GM20000 (cell line): ENCODE measurements at regions not wholly inside any gene's neighbourhood (a gene's known extent, or its start where the extent isn't known, plus 50 kb on each side); places are given as distances from the start of the nearest gene placed in this dataset.

ENCODE experiments used
- DNase-seq: peaks from one replicate; pipeline ENCODE4 v3.0.0; 2012; ENCODE audit warnings: low spot score
- CTCF ChIP-seq: IDR thresholded peaks from 2 replicates; pipeline ENCODE4 v1.5.1; 2012; ENCODE audit warnings: mild to moderate bottlenecking, control low read depth; ENCODE audit errors: extremely low read depth, missing control alignments

- no peak for TF ChIP-seq CTCF
- no peak for DNase-seq
These were observed 65.7 kb upstream of the SDK1 start for GRCh38 chr7:3235322-3235721.

- TF ChIP-seq CTCF: no peak
- DNase-seq: no peak
These were observed 64.8 kb upstream of the SDK1 start for GRCh38 chr7:3236268-3236667.

GRCh38 chr7:3238525-3239210 lies 62.4 kb upstream of the SDK1 start:
- TF ChIP-seq CTCF: no peak
- DNase-seq: no peak

GRCh38 chr7:3239291-3239691 lies 61.8 kb upstream of the SDK1 start:
- no peak for DNase-seq

GRCh38 chr7:3240826-3241430 lies 60.1 kb upstream of the SDK1 start:
- TF ChIP-seq CTCF: no peak

More at GRCh38 chr7:3239291-3239691, 61.8 kb upstream of the SDK1 start:
- no peak for TF ChIP-seq CTCF

GRCh38 chr7:3241686-3242258 lies 59.3 kb upstream of the SDK1 start:
- DNase-seq: no peak
- TF ChIP-seq CTCF: no peak

More at GRCh38 chr7:3240826-3241430, 60.1 kb upstream of the SDK1 start:
- DNase-seq: no peak

- no peak for TF ChIP-seq CTCF
- DNase-seq: no peak
These were observed 58.6 kb upstream of the SDK1 start for GRCh38 chr7:3242398-3242972.
